ENCODE measurements at regions not wholly inside any gene's neighbourhood (a gene's known extent, or its start where the extent isn't known, plus 50 kb on each side); places are given as distances from the start of the nearest gene placed in this dataset.

DNA sequence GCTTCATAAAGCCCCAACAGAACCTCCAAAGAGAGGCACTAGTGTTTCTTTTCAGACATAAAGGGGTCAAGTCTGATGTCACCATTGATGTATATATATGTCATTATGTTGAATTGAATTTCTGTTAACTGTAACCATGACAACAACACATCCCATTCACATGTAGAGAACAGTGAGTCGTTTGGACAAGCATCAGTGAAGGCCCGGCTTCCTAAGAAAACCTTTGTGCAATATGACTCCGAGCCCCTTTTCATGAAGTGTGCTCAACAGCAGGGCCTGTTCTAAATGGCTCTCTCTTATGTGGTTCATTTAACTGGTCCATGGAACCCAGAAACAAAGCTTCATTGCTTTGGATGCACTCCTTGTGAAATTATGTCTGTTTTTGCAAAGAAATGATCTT, 67.2 kb upstream of the UBL3 start:
- DNase-seq (no peak), ATAC-seq (no peak)
- Mint-ChIP-seq H3K27ac (no peak overlapping the region), H3K4me1 (no peaks in the 10 kb centered on the region), H3K27me3 (no peaks in the 10 kb centered on the region), H3K4me3 (no peak overlapping the region), H3K36me3 (ENCODE audit: low read depth) (no peaks in the 10 kb centered on the region), H3K9me3 (no peaks in the 10 kb centered on the region)

DNA sequence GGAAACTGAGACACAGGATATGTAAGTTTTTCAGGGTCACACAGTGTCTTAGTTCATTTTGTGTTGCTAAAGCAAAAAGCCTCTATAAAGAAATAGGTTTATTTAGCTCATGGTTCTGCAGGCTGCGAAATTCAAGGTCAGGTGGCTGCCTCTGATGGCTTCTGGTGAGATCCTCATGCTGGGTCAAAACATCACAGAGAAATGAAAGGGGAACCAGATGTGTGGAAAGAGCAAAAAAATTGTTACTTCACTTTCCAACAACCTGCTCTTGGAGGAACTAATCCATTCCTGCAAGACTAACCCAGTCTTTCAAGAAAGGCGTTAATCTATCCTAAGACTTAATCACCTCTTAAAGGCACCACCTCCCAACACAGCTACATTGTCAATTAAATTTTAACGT, 64.2 kb upstream of the UBL3 start:
- H3K9me3 Mint-ChIP-seq, result no peaks in the 10 kb centered on the region
- ATAC-seq, result no peak
- no peak overlapping the region for H3K27ac Mint-ChIP-seq
- no peaks in the 10 kb centered on the region for H3K4me1 Mint-ChIP-seq
- no peaks in the 10 kb centered on the region for H3K27me3 Mint-ChIP-seq
- H3K4me3 Mint-ChIP-seq, result no peak overlapping the region
- no peaks in the 10 kb centered on the region for H3K36me3 Mint-ChIP-seq (ENCODE audit: low read depth)
- DNase-seq, result no peak

DNA sequence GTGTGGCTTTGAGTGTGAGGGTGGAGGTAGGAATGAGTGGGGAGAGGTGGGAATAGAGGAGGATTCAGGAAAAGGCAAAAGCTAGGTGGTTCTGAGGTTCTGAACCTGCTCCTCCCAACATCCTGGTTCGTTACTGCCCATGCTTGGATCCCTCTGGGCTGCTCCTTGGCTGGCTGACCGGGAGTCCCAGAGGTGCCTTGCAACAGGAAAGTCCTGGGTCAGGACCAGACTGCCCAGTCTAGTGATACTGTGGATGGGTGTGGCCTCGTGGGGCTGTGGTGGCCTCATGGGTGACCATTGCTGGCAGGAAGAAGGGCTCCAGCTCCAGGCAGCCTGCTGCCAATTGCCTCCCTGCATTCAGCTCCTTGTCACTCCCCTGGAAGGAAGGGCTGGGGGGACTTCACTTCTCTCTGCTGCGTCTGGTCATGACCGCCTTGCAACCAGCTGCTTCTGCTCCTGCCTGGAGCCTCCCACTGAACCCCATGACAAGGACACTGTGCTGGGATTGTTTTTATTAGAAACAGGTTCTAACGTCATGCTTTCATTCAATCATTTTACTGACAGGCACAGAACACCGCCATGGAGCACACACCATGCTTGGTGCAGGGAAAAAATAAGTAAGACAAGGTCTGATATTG, 61.5 kb upstream of the UBL3 start:
- Mint-ChIP-seq H3K4me3 (no peak overlapping the region), H3K27me3 (no peaks in the 10 kb centered on the region), H3K4me1 (peaks cover 4% of the 10 kb centered on the region), H3K36me3 (ENCODE audit: low read depth) (no peaks in the 10 kb centered on the region), H3K27ac (no peak overlapping the region), H3K9me3 (no peaks in the 10 kb centered on the region)
- no peak for DNase-seq
- no peak for ATAC-seq

GRCh38 chr13:29909975-29910674, 59.7 kb upstream of the UBL3 start:
- no peaks in the 10 kb centered on the region for H3K36me3 Mint-ChIP-seq (ENCODE audit: low read depth)
- H3K27ac Mint-ChIP-seq, result no peak overlapping the region
- DNase-seq, result no peak
- H3K4me3 Mint-ChIP-seq, result no peak overlapping the region
- no peak for ATAC-seq
- H3K27me3 Mint-ChIP-seq, result no peaks in the 10 kb centered on the region
- peaks cover 4% of the 10 kb centered on the region for H3K4me1 Mint-ChIP-seq
- no peaks in the 10 kb centered on the region for H3K9me3 Mint-ChIP-seq

DNA sequence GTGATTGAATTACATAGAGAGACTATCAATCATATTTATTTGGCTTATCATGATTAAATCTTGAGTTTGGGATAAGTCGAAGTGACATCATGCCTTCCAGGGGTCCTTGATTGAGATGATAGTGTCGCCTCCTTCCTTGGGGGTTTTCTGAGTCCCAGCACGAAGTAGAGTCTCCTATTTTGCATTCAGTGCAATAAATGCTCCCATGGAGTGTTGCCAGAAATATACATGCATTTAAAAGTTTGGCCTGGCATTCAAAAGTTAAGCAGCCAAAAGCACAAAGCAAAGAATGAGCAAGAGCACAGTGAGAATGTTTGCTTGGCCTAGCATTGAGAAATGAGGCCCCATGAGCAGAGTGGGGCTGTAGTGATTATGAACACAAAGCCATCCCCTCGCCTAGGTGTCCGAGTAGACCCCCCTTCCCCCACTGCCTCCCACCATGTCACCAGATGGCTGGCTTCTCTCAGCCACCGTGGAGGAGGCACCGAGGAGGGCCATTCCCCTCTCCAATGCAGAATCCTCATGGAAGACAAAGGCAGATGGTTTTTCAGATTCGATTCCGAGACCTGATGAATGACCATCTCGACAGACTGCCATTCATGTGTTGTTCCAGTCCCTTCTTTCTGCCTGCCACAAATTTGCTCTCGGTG, 58.8 kb upstream of the UBL3 start:
- Mint-ChIP-seq H3K27ac (no peak overlapping the region), H3K4me3 (no peak overlapping the region), H3K36me3 (ENCODE audit: low read depth) (no peaks in the 10 kb centered on the region), H3K27me3 (no peaks in the 10 kb centered on the region), H3K9me3 (no peaks in the 10 kb centered on the region), H3K4me1 (peaks cover 4% of the 10 kb centered on the region)
- no peak for ATAC-seq
- no peak for DNase-seq

- ATAC-seq (no peak), DNase-seq (no peak)
- Mint-ChIP-seq H3K4me3 (no peak overlapping the region), H3K27me3 (no peaks in the 10 kb centered on the region), H3K36me3 (ENCODE audit: low read depth) (no peaks in the 10 kb centered on the region), H3K4me1 (peaks cover 4% of the 10 kb centered on the region), H3K9me3 (no peaks in the 10 kb centered on the region), H3K27ac (no peak overlapping the region)
Observed at GRCh38 chr13:29908416-29909080, 58.1 kb upstream of the UBL3 start.

- Mint-ChIP-seq H3K27me3 (no peaks in the 10 kb centered on the region), H3K36me3 (ENCODE audit: low read depth) (no peaks in the 10 kb centered on the region), H3K27ac (no peak overlapping the region), H3K4me3 (no peak overlapping the region), H3K9me3 (no peaks in the 10 kb centered on the region), H3K4me1 (peaks cover 9% of the 10 kb centered on the region)
- no peak for DNase-seq
- ATAC-seq, result no peak
Observed at GRCh38 chr13:29907670-29908069, 57.3 kb upstream of the UBL3 start.

DNA sequence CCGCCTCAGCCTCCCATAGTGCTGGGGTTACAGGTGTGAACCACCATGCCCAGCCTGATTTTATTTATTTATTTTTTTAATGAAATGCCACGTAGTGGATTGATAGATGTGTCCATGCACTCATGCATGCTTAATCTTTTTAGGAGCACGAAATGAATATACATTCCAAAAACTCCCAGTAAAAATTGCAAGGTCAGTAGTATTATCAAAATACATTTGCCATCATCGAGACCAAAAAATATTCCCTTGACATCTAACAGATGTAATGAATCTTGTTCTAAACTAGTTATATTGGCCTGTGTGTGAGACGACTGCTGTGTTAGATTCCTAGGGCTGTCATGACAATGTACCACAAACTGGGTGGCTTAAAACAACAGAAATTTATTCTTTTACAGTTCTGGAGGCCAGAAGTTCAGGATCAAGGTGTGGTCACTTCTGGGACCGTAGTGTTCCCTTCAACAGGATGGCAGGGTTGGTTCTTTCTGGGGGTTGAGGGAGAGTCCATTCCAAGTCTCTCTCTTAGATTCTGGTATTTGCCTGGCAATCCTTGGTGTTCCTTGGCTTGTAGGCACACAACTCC, 56.1 kb upstream of the UBL3 start:
- no peak overlapping the region for H3K27ac Mint-ChIP-seq
- H3K4me3 Mint-ChIP-seq, result no peak overlapping the region
- no peaks in the 10 kb centered on the region for H3K27me3 Mint-ChIP-seq
- peaks cover 20% of the 10 kb centered on the region for H3K4me1 Mint-ChIP-seq
- no peaks in the 10 kb centered on the region for H3K36me3 Mint-ChIP-seq (ENCODE audit: low read depth)
- ATAC-seq (no peak), DNase-seq (no peak)
- H3K9me3 Mint-ChIP-seq, result no peaks in the 10 kb centered on the region

DNA sequence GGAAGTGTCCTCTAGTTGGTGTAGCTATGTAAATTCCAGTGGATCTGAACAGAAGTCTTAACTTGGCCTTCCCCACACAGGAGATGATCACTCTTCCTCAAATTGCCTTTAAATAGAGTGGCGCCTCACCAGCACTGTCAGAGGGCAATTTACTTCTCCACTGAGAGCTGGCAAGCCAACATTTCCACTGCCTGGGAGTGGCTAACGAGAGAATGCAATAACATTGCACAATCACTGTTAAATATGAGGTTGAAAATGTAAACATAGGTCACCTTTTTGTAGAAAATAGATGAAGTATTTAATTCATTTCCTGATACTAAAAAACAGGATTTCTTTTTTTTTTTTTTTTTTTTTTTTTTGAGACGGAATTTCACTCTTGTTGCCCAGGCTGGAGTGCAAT, 55.4 kb upstream of the UBL3 start:
- no peak overlapping the region for H3K27ac Mint-ChIP-seq
- H3K27me3 Mint-ChIP-seq, result no peaks in the 10 kb centered on the region
- H3K4me1 Mint-ChIP-seq, result peaks cover 20% of the 10 kb centered on the region
- DNase-seq (no peak), ATAC-seq (no peak)
- H3K9me3 Mint-ChIP-seq, result no peaks in the 10 kb centered on the region
- no peaks in the 10 kb centered on the region for H3K36me3 Mint-ChIP-seq (ENCODE audit: low read depth)
- H3K4me3 Mint-ChIP-seq, result no peak overlapping the region

GRCh38 chr13:29903996-29904395, 53.6 kb upstream of the UBL3 start:
- H3K27ac Mint-ChIP-seq, result no peak overlapping the region
- H3K9me3 Mint-ChIP-seq, result no peaks in the 10 kb centered on the region
- no peak for ATAC-seq
- H3K36me3 Mint-ChIP-seq (ENCODE audit: low read depth), result no peaks in the 10 kb centered on the region
- no peak for DNase-seq
- H3K4me1 Mint-ChIP-seq, result peaks cover 20% of the 10 kb centered on the region
- H3K4me3 Mint-ChIP-seq, result no peak overlapping the region
- H3K27me3 Mint-ChIP-seq, result no peaks in the 10 kb centered on the region

DNA sequence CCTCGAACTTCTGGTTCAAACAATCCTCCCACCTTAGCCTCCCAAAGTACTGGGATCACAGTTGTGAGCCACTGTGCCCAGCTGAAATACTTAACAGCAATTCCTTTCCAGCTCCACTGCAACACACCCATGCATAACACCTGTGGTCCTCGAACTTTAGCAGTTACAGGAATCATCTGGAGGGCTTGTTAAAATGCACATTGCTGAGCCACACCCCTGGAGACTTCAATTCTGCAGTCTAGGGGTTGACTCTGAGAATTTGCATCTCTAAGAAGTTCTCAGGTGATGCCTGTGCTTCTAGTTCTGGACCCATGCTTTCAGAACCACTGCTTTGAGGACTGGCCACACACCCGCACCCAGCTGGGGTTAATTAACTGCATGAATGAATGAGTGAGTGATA, 53.1 kb upstream of the UBL3 start:
- H3K4me1 Mint-ChIP-seq, result peaks cover 20% of the 10 kb centered on the region
- H3K4me3 Mint-ChIP-seq, result no peak overlapping the region
- H3K27me3 Mint-ChIP-seq, result no peaks in the 10 kb centered on the region
- H3K36me3 Mint-ChIP-seq (ENCODE audit: low read depth), result no peaks in the 10 kb centered on the region
- no peaks in the 10 kb centered on the region for H3K9me3 Mint-ChIP-seq
- DNase-seq (no peak), ATAC-seq (no peak)
- no peak overlapping the region for H3K27ac Mint-ChIP-seq

DNA sequence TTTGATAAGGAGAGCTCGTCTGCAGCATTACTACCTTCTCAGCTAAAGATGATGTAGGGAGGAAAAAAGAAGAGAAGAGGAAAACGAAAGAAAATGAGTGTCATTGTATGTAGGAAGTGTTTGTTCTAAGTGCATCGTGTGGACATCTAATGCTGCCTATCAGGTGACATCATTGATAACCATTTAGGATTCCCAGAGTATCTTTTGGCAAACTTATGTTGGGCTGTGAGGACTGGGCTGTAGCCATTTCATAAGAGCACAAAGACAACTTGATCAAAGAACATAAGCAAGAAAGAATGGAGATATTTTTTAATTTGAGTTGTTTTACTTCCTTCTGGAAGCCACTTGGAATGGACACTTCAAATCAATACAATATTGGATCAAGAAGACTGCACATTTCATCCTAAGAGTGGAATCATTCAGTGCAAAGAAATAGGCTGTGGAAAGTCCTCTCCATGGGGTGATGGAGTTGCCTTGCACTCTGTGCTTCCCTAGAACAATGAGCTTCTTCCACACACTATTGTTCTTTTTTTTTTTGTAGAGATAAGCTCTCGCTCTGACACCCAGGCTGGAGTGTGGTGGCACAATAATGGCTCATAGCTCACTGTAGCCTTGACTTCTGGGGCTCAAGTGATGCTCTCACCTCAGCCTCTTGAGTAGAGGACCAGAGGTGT, 52.4 kb upstream of the UBL3 start:
- ATAC-seq, result no peak
- no peaks in the 10 kb centered on the region for H3K36me3 Mint-ChIP-seq (ENCODE audit: low read depth)

GRCh38 chr13:29901710-29902631, 51.6 kb upstream of the UBL3 start:
- DNase-seq, result peak; percentile 20
- H3K4me3 Mint-ChIP-seq, result peak overlapping the region; percentile 27
- H3K36me3 Mint-ChIP-seq (ENCODE audit: low read depth), result no peaks in the 10 kb centered on the region
- H3K4me1 Mint-ChIP-seq, result peaks cover 15% of the 10 kb centered on the region
- H3K27ac Mint-ChIP-seq, result no peak overlapping the region
- H3K9me3 Mint-ChIP-seq, result no peaks in the 10 kb centered on the region
- ATAC-seq, result no peak
- no peaks in the 10 kb centered on the region for H3K27me3 Mint-ChIP-seq

More for the DNA sequence above, 52.4 kb upstream of the UBL3 start:
- Mint-ChIP-seq H3K9me3 (no peaks in the 10 kb centered on the region), H3K27me3 (no peaks in the 10 kb centered on the region), H3K4me1 (peaks cover 18% of the 10 kb centered on the region), H3K4me3 (peak overlapping the region; percentile 27), H3K27ac (no peak overlapping the region)
- no peak for DNase-seq

Measured in activated naive CD8-positive, alpha-beta T cell treated with anti-CD3 and anti-CD28 coated beads, Interleukin-2, amount 50 U/mL, for 24 hours (primary cell).